ENCODE measurements at regions not wholly inside any gene's neighbourhood (a gene's known extent, or its start where the extent isn't known, plus 50 kb on each side); places are given as distances from the start of the nearest gene placed in this dataset.

DNA sequence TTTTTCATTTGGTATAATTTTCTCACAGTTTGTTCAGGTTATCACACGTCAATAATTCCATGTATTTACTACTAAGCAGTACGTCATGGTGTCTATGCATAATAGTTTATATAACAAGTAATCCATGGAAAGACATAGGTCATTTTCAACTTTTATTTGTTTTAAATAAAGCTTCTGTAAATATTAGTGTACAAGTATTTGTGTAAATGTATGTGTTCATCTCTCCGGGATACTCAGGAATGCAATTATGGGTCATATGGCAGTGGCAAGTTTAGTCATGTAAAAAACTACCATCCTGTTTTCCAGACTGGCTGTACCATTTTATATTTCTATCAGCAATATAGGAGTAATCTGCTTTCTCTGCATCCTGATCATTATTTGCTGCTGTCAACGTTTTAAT, 231.1 kb upstream of the ZNF804A start:
- TF ChIP-seq, protein P1, sequence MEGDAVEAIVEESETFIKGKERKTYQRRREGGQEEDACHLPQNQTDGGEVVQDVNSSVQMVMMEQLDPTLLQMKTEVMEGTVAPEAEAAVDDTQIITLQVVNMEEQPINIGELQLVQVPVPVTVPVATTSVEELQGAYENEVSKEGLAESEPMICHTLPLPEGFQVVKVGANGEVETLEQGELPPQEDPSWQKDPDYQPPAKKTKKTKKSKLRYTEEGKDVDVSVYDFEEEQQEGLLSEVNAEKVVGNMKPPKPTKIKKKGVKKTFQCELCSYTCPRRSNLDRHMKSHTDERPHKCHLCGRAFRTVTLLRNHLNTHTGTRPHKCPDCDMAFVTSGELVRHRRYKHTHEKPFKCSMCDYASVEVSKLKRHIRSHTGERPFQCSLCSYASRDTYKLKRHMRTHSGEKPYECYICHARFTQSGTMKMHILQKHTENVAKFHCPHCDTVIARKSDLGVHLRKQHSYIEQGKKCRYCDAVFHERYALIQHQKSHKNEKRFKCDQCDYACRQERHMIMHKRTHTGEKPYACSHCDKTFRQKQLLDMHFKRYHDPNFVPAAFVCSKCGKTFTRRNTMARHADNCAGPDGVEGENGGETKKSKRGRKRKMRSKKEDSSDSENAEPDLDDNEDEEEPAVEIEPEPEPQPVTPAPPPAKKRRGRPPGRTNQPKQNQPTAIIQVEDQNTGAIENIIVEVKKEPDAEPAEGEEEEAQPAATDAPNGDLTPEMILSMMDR (IDR thresholded peaks at IDR 0.05), result no peak
- TF ChIP-seq POLR2A (IDR thresholded peaks at IDR 0.05) (no peak), POLR2AphosphoS5 (IDR thresholded peaks at IDR 0.05) (no peak), EP300 (IDR thresholded peaks at IDR 0.05) (no peak)
